HFFc6 (cell line): ENCODE measurements at regions not wholly inside any gene's neighbourhood (a gene's known extent, or its start where the extent isn't known, plus 50 kb on each side); places are given as distances from the start of the nearest gene placed in this dataset.

Experiments used
- DNase-seq: peaks from one replicate; pipeline ENCODE4 v3.0.0-alpha.2; 2018
- H3K27ac Mint-ChIP-seq: 2 replicates; pipeline ENCODE4 v1.8.0; 2020; ENCODE audit warnings: mild to moderate bottlenecking, mixed read lengths
- H3K27me3 Mint-ChIP-seq: 2 replicates; pipeline ENCODE4 v1.8.0; 2021; ENCODE audit warnings: mild to moderate bottlenecking, moderate library complexity, mixed read lengths; ENCODE audit not compliant: insufficient read depth
- H3K36me3 Mint-ChIP-seq: 2 replicates; pipeline ENCODE4 v1.8.0; 2021; ENCODE audit warnings: low read depth, mixed read lengths
- H3K4me1 Mint-ChIP-seq: 2 replicates; pipeline ENCODE4 v1.8.0; 2020; ENCODE audit warnings: low read depth, mixed read lengths
- H3K4me3 Mint-ChIP-seq: 2 replicates; pipeline ENCODE4 v1.8.0; 2020; ENCODE audit warnings: mild to moderate bottlenecking, moderate library complexity, mixed read lengths
- H3K9me3 Mint-ChIP-seq: 2 replicates; pipeline ENCODE4 v1.8.0; 2020; ENCODE audit warnings: mild to moderate bottlenecking, mixed read lengths
- TF ChIP-seq, protein P1 (sequence below): fragments of 200-600 bp; sonication (generic); IDR thresholded peaks from 2 replicates; pipeline ENCODE4 v1.5.0; 2021; ENCODE audit warnings: antibody characterized with exemption, mild to moderate bottlenecking

DNA sequence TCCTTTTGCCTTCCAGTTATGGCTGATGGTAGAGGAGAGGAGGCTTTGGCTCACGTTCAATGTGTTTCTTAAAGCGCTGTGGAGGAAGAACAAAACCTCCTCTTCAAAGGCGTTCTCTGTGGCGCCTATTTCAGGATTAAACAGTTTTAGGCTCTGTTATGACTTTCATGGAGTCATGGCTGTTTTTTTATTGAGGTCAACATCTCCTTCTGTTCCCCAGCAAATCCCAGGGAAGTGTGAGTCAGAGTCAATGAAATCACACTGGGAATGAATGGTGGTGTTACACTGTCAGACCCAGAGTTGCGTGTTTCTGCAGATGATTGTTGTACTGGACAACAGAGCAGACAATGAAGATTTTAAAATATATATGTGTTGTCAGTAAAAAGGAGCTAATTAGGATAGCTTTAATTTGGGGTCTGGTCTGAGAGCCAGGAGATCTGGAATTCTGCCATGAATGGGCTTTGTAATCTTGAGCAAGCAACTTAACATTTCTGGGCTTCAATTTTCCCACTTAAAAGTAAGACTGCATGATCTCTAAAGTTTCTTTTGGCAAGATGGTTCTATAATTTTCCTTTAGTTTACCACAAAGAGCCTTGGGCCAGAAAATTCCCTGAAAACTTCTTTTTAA lies 240.7 kb downstream of the CSNK1G3 start:
- H3K36me3 Mint-ChIP-seq, result no peaks in the 10 kb centered on the region

DNA sequence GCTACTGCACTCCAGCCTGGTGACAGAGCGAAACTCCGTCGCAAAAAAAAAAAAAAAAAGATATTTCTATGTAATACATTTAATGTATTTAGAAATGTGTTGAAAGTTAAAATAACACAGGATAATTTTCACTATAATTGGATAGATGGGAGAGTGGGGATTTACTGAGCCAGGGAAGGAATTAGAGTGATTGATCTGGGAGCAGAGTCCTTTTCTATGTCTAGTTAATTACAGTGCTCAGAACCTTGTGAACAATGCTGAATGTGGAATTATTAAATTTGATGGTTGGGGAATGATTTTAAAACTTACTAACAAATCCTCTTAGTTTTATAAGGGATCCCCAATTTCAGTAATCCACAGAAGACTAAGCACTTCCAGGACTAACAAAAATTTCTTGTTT lies 239.7 kb downstream of the CSNK1G3 start:
- peaks cover 51% of the 10 kb centered on the region for H3K4me1 Mint-ChIP-seq
- H3K4me3 Mint-ChIP-seq, result no peak overlapping the region
- peak overlapping the region; percentile 96 for H3K27ac Mint-ChIP-seq
- H3K27me3 Mint-ChIP-seq, result 0 out of 2 replicates have a peak, but pooled peaks cover 2% of the 10 kb centered on the region
- H3K9me3 Mint-ChIP-seq, result no peaks in the 10 kb centered on the region
- TF ChIP-seq, protein P1, sequence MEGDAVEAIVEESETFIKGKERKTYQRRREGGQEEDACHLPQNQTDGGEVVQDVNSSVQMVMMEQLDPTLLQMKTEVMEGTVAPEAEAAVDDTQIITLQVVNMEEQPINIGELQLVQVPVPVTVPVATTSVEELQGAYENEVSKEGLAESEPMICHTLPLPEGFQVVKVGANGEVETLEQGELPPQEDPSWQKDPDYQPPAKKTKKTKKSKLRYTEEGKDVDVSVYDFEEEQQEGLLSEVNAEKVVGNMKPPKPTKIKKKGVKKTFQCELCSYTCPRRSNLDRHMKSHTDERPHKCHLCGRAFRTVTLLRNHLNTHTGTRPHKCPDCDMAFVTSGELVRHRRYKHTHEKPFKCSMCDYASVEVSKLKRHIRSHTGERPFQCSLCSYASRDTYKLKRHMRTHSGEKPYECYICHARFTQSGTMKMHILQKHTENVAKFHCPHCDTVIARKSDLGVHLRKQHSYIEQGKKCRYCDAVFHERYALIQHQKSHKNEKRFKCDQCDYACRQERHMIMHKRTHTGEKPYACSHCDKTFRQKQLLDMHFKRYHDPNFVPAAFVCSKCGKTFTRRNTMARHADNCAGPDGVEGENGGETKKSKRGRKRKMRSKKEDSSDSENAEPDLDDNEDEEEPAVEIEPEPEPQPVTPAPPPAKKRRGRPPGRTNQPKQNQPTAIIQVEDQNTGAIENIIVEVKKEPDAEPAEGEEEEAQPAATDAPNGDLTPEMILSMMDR, result no peak
- no peaks in the 10 kb centered on the region for H3K36me3 Mint-ChIP-seq
- DNase-seq, result no peak

More for the DNA sequence above, 240.7 kb downstream of the CSNK1G3 start:
- TF ChIP-seq, protein P1, result no peak
- DNase-seq, result peak; percentile 83
- peak overlapping the region; percentile 96 for H3K27ac Mint-ChIP-seq
- peak overlapping the region; percentile 53 for H3K4me3 Mint-ChIP-seq
- no peaks in the 10 kb centered on the region for H3K9me3 Mint-ChIP-seq
- H3K27me3 Mint-ChIP-seq, result 0 out of 2 replicates have a peak, but pooled peaks cover 2% of the 10 kb centered on the region
- peaks cover 55% of the 10 kb centered on the region for H3K4me1 Mint-ChIP-seq

DNA sequence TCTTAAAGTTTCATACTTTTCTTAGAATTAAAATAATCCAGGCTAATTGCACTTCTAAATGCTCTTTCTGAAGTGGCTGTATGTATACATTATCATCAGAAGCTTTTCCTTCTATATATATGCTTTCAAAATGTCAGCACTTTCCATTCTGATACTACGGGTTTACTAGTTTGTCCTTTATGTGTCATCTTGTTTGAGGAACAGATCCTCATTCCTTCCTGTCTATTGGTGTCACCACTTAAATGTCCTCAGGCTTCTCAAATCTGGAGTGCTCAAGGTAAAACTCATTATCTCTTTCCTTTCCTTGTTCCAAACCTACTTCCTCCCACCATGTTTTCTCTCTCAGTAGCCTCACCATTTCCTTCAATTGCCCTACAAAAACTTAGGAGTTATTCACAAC lies 236.3 kb downstream of the CSNK1G3 start:
- no peaks in the 10 kb centered on the region for H3K36me3 Mint-ChIP-seq
- DNase-seq, result no peak
- no peaks in the 10 kb centered on the region for H3K9me3 Mint-ChIP-seq
- peaks cover 2% of the 10 kb centered on the region; the same call in 1 of the 2 replicates for H3K27me3 Mint-ChIP-seq
- H3K27ac Mint-ChIP-seq, result no peak overlapping the region
- TF ChIP-seq, protein P1, result no peak
- no peak overlapping the region for H3K4me3 Mint-ChIP-seq
- H3K4me1 Mint-ChIP-seq, result peaks cover 23% of the 10 kb centered on the region

DNA sequence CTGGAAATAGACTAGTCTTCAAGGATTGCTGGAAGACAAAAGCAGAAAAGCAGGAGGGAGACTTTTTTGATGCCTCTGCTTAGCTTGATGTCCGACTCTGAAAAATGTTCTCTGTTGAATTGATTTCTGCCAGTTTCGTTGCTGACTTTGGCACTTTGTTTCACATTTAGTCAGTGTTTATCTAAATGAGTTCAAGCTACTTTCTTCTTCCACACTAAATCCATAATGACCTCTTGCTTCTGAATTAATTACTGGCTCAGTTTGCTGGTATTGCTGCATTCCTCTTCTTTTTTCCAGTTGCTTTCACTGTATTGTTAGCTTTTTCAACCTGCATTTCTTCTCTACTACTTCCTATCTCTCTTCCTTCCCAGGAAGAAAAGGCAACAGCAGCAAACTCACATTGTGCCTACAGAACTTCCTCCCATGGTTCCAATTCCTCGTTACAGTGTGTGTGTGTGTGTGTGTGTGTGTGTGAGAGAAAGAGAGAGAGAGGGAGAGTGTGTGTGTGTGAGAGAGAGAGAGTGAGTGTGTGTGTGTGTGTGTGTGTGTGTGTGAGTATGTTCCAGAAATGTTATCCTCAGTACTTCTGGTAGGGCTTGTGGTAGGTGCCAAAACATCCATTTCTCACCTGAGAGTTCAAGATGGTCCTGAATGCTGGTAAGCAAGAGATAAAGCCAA lies 234.8 kb downstream of the CSNK1G3 start:
- Mint-ChIP-seq H3K27me3 (no peaks in the 10 kb centered on the region; the same call in 1 of the 2 replicates), H3K36me3 (no peaks in the 10 kb centered on the region), H3K4me3 (no peak overlapping the region), H3K4me1 (peaks cover 9% of the 10 kb centered on the region), H3K27ac (0 out of 2 replicates have a peak overlapping the region, but pooled peaks have one; percentile 0), H3K9me3 (no peaks in the 10 kb centered on the region)
- TF ChIP-seq, protein P1, result no peak
- DNase-seq, result no peak

DNA sequence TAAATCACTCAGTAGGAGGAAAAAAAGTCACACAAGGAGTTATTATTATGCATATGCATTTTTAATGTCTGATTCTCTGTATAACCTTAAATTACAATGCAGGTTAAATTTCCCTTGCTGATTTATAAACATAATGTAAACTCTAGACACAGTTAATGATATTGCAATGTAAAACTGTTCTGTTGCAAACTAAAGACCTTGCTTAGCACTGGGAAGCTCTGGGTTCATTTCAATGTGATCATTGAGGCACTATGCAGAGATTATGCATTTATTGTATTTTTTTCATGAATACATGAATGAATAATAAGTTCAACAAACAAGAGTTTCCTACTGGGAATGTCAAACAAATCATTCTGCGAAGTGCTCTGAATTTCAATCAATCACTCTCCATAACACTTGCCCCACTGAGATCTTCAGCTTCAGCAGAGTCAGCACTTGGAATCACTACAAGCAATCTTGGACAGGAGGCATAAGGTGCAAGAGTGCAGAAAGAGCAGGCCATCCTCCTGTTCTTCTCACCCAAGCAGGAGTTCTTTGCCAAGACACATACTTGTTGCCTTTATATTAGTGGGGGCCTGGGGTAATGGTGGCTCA lies 232.1 kb downstream of the CSNK1G3 start:
- H3K9me3 Mint-ChIP-seq, result no peaks in the 10 kb centered on the region
- H3K27me3 Mint-ChIP-seq, result no peaks in the 10 kb centered on the region; the same call in 1 of the 2 replicates
- H3K4me1 Mint-ChIP-seq, result peaks cover 7% of the 10 kb centered on the region
- H3K36me3 Mint-ChIP-seq, result no peaks in the 10 kb centered on the region
- no peak overlapping the region for H3K4me3 Mint-ChIP-seq
- H3K27ac Mint-ChIP-seq, result no peak overlapping the region
- TF ChIP-seq, protein P1, result no peak
- no peak for DNase-seq
